ENCODE measurements at regions not wholly inside any gene's neighbourhood (a gene's known extent, or its start where the extent isn't known, plus 50 kb on each side); places are given as distances from the start of the nearest gene placed in this dataset.

DNA sequence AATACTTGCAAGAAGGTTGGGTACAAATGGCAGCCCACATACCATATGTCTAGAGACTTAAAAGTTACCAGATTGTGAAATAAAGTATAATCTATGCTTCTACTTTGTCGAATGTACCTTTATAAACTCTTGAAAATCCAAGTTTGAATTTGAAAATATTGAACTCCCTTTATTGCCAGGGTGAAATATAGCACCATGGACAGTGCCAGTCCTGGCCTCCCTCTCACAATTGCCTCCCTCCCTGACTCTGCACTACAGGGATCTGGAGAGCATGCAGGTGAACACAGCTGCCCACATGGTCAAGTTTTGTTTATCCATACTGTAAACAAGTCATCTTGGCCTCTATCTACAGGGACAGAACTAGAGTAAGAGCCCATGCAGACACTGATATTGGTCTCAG lies 394.1 kb upstream of the SLITRK6 start:
- H3K9ac ChIP-seq (ENCODE audit: extremely low read depth, insufficient read length, low read length) = no peak overlapping the region
- H3K4me1 ChIP-seq (ENCODE audit: insufficient read depth, low read length) = no peaks in the 10 kb centered on the region; the same call in 1 of the 2 replicates
- DNase-seq = no peak
- H3T11ph ChIP-seq (ENCODE audit: low read length) = no peak overlapping the region
- Mint-ChIP-seq H3K27me3 (ENCODE audit: low read depth) (no peaks in the 10 kb centered on the region), H3K9me3 (no peaks in the 10 kb centered on the region), H3K4me1 (peaks cover 3% of the 10 kb centered on the region in 2 experiments), H3K27ac (no peak overlapping the region), H3K36me3 (ENCODE audit: insufficient read depth in 1 of 3, low read depth in 3 of 3) (0 out of 7 replicates have a peak, but pooled peaks cover 0 to 2% (median 0%) of the 10 kb centered on the region in 3 experiments), H3K4me3 (no peak overlapping the region)
- H2BK120ac ChIP-seq (ENCODE audit: low read depth, low read length, poor library complexity, severe bottlenecking) = no peak overlapping the region
- no peak overlapping the region for H3K56ac ChIP-seq (ENCODE audit: insufficient read length, low read depth, low read length)
- H4K5ac ChIP-seq (ENCODE audit: insufficient read length, low read depth, low read length) = no peak overlapping the region
- no CpG with 5 or more reads among the region's 1 CpG for WGBS (ENCODE audit: extremely low coverage, insufficient read length, low lambda C conversion rate)
- no peaks in the 10 kb centered on the region for H3K27me3 ChIP-seq (ENCODE audit: insufficient read depth, low read length)
- H4K91ac ChIP-seq (ENCODE audit: insufficient read length, low read depth, low read length) = no peak overlapping the region
- no peaks in the 10 kb centered on the region for H3K23me2 ChIP-seq (ENCODE audit: insufficient read length, low read depth, low read length, poor library complexity, severe bottlenecking)
- no peaks in the 10 kb centered on the region for H4K20me1 ChIP-seq (ENCODE audit: control insufficient read depth, insufficient read depth, insufficient read length)
- no peak overlapping the region for H3K23ac ChIP-seq (ENCODE audit: insufficient read length, low read depth, low read length)
- H3K79me2 ChIP-seq (ENCODE audit: insufficient read depth, low read length) = no peaks in the 10 kb centered on the region
- no peak overlapping the region for H3K18ac ChIP-seq (ENCODE audit: insufficient read length, low read depth, low read length)
- H3K79me1 ChIP-seq (ENCODE audit: insufficient read depth, low read depth, low read length, poor library complexity, severe bottlenecking) = no peaks in the 10 kb centered on the region
- no peaks in the 10 kb centered on the region for H3K9me3 ChIP-seq (ENCODE audit: control insufficient read depth, low read depth, low read length)
- TF ChIP-seq, protein P1, sequence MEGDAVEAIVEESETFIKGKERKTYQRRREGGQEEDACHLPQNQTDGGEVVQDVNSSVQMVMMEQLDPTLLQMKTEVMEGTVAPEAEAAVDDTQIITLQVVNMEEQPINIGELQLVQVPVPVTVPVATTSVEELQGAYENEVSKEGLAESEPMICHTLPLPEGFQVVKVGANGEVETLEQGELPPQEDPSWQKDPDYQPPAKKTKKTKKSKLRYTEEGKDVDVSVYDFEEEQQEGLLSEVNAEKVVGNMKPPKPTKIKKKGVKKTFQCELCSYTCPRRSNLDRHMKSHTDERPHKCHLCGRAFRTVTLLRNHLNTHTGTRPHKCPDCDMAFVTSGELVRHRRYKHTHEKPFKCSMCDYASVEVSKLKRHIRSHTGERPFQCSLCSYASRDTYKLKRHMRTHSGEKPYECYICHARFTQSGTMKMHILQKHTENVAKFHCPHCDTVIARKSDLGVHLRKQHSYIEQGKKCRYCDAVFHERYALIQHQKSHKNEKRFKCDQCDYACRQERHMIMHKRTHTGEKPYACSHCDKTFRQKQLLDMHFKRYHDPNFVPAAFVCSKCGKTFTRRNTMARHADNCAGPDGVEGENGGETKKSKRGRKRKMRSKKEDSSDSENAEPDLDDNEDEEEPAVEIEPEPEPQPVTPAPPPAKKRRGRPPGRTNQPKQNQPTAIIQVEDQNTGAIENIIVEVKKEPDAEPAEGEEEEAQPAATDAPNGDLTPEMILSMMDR (conservative IDR thresholded peaks at IDR 0.05) = no peak
- no peak overlapping the region for H3K27ac ChIP-seq (ENCODE audit: insufficient read length, low read depth, low read length)
- no peak overlapping the region for H3K14ac ChIP-seq (ENCODE audit: insufficient read depth, low read length)
- no peak overlapping the region for H2AK5ac ChIP-seq (ENCODE audit: insufficient read length, low read length)
- H2BK12ac ChIP-seq (ENCODE audit: insufficient read length, low read depth, low read length) = no peak overlapping the region
- no peak overlapping the region for H3K4ac ChIP-seq (ENCODE audit: low read depth, low read length)
- no peak overlapping the region for H3K4me2 ChIP-seq (ENCODE audit: insufficient read depth, insufficient read length, low read length)
- H2BK15ac ChIP-seq (ENCODE audit: low read depth, low read length) = no peak overlapping the region
- H2AFZ ChIP-seq (ENCODE audit: low read length) = no peak overlapping the region
- H2BK20ac ChIP-seq (ENCODE audit: low read depth, low read length, poor library complexity, severe bottlenecking) = no peak overlapping the region
- H2BK5ac ChIP-seq (ENCODE audit: insufficient read length, low read length) = no peak overlapping the region
- H4K8ac ChIP-seq (replicated peaks; ENCODE audit: insufficient read length, low read depth, low read length) = no peak overlapping the region

Data from H9 (cell line).